ENCODE measurements at regions not wholly inside any gene's neighbourhood (a gene's known extent, or its start where the extent isn't known, plus 50 kb on each side); places are given as distances from the start of the nearest gene placed in this dataset.
A peak's percentile ranks its signal among the peaks of the same experiment; 100 is the strongest.

GRCh38 chr2:136362676-136363390 is 244.9 kb upstream of the CXCR4 start (continued):
- TF ChIP-seq IKZF1 (conservative IDR thresholded peaks at IDR 0.05) (peak; percentile 67), CHD1 (IDR thresholded peaks at IDR 0.05; ENCODE audit: low read depth, low read length) (no peak), JUNB (IDR thresholded peaks at IDR 0.05) (peak; percentile 98), BRCA1 (IDR thresholded peaks at IDR 0.05; ENCODE audit: low read depth, low read length) (no peak), RUNX3 (IDR thresholded peaks at IDR 0.05; ENCODE audit: low read length) (peak; percentile 99), ZNF274 (IDR thresholded peaks at IDR 0.05; ENCODE audit: insufficient read depth, insufficient read length) (no peak), IRF4 (IDR thresholded peaks at IDR 0.05; ENCODE audit: low read depth, low read length) (peak; percentile 95), HDGF (IDR thresholded peaks at IDR 0.05) (no peak), CREM (IDR thresholded peaks at IDR 0.05; ENCODE audit: low read depth) (peak; percentile 92), CEBPZ (IDR thresholded peaks at IDR 0.05; ENCODE audit: low read depth, low read length) (no peak), HSF1 (IDR thresholded peaks at IDR 0.05; ENCODE audit: low read depth, low read length) (no peak), NFIC (IDR thresholded peaks at IDR 0.05; ENCODE audit: low read depth, low read length) (peak; percentile 96), ASH2L (IDR thresholded peaks at IDR 0.05; ENCODE audit: borderline replicate concordance, low read depth) (no peak), RFX5 (IDR thresholded peaks at IDR 0.05; ENCODE audit: low read depth, low read length) (no peak), MYC (IDR thresholded peaks at IDR 0.05; ENCODE audit: insufficient read depth, insufficient read length, insufficient replicate concordance, low read length, severe bottlenecking) (no peak), MEF2B (IDR thresholded peaks at IDR 0.05; ENCODE audit: partially characterized antibody, poor library complexity, severe bottlenecking) (peak; percentile 28), RBBP5 (conservative IDR thresholded peaks at IDR 0.05) (no peak), CBX5 (IDR thresholded peaks at IDR 0.05; ENCODE audit: low read depth) (no peak)
- TF ChIP-seq, protein P1, sequence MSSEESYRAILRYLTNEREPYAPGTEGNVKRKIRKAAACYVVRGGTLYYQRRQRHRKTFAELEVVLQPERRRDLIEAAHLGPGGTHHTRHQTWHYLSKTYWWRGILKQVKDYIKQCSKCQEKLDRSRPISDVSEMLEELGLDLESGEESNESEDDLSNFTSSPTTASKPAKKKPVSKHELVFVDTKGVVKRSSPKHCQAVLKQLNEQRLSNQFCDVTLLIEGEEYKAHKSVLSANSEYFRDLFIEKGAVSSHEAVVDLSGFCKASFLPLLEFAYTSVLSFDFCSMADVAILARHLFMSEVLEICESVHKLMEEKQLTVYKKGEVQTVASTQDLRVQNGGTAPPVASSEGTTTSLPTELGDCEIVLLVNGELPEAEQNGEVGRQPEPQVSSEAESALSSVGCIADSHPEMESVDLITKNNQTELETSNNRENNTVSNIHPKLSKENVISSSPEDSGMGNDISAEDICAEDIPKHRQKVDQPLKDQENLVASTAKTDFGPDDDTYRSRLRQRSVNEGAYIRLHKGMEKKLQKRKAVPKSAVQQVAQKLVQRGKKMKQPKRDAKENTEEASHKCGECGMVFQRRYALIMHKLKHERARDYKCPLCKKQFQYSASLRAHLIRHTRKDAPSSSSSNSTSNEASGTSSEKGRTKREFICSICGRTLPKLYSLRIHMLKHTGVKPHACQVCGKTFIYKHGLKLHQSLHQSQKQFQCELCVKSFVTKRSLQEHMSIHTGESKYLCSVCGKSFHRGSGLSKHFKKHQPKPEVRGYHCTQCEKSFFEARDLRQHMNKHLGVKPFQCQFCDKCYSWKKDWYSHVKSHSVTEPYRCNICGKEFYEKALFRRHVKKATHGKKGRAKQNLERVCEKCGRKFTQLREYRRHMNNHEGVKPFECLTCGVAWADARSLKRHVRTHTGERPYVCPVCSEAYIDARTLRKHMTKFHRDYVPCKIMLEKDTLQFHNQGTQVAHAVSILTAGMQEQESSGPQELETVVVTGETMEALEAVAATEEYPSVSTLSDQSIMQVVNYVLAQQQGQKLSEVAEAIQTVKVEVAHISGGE (CRISPR knock-in tag; IDR thresholded peaks at IDR 0.05), result no peak
- TF ChIP-seq, protein P2, sequence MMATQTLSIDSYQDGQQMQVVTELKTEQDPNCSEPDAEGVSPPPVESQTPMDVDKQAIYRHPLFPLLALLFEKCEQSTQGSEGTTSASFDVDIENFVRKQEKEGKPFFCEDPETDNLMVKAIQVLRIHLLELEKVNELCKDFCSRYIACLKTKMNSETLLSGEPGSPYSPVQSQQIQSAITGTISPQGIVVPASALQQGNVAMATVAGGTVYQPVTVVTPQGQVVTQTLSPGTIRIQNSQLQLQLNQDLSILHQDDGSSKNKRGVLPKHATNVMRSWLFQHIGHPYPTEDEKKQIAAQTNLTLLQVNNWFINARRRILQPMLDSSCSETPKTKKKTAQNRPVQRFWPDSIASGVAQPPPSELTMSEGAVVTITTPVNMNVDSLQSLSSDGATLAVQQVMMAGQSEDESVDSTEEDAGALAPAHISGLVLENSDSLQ (IDR thresholded peaks at IDR 0.05), result no peak
- TF ChIP-seq, protein P3, sequence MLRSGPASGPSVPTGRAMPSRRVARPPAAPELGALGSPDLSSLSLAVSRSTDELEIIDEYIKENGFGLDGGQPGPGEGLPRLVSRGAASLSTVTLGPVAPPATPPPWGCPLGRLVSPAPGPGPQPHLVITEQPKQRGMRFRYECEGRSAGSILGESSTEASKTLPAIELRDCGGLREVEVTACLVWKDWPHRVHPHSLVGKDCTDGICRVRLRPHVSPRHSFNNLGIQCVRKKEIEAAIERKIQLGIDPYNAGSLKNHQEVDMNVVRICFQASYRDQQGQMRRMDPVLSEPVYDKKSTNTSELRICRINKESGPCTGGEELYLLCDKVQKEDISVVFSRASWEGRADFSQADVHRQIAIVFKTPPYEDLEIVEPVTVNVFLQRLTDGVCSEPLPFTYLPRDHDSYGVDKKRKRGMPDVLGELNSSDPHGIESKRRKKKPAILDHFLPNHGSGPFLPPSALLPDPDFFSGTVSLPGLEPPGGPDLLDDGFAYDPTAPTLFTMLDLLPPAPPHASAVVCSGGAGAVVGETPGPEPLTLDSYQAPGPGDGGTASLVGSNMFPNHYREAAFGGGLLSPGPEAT (IDR thresholded peaks at IDR 0.05; ENCODE audit: low read depth), result peak; percentile 32; the same call in 1 of the 2 replicates

All from GM12878 (cell line).